Caco-2 (cell line): ENCODE measurements at regions not wholly inside any gene's neighbourhood (a gene's known extent, or its start where the extent isn't known, plus 50 kb on each side); places are given as distances from the start of the nearest gene placed in this dataset.
"Not testable (repeated sequence)": the region's sequence is repeated elsewhere in the genome, so short reads cannot be mapped to it uniquely, and the experiment has no call there.

Source experiments
- BruUV-seq: library from RNA; stranded (reverse); fragments of 400-500 nt; replicated peaks from 2 replicates; lab custom pipeline; 2021; lab: Mats Ljungman, UMichigan
- CTCF ChIA-PET: fragments of 300-600 bp; sonication (Branson Sonifier 250); formaldehyde crosslinking; loops from one replicate; lab custom pipeline; 2022; ENCODE audit warnings: antibody characterized with exemption; lab: Charles Lee
- POLR2A ChIA-PET: fragments of 300-600 bp; sonication (Branson Sonifier 250); formaldehyde crosslinking; loops from one replicate; lab custom pipeline; 2022; ENCODE audit warnings: antibody characterized with exemption; lab: Charles Lee
- DNase-seq, 2 experiments: peaks; one replicate each; pipeline versions ENCODE4 v3.0.0 to v3.0.0-alpha.2; 2020 to 2022
- H3K27me3 ChIP-seq: replicated peaks from 2 replicates; pipeline ENCODE4 v1.6.0; 2011; ENCODE audit warnings: low read length; ENCODE audit not compliant: control insufficient read depth, insufficient read depth
- H3K36me3 ChIP-seq: 2 replicates; pipeline ENCODE4 v1.5.1; 2011; ENCODE audit warnings: low read length; ENCODE audit not compliant: control insufficient read depth, insufficient read depth
- H3K4me1 ChIP-seq: fragments of 250-450 bp; sonication (Bioruptor Pico); 2 replicates; pipeline ENCODE4 v1.5.1; 2020; ENCODE audit warnings: mild to moderate bottlenecking
- H3K4me3 ChIP-seq: 2 replicates; pipeline ENCODE4 v1.5.1; 2011; ENCODE audit warnings: low read depth, mild to moderate bottlenecking, control low read depth, low read length
- H3K9me3 ChIP-seq: fragments of 250-450 bp; sonication (Bioruptor Pico); 2 replicates; pipeline ENCODE4 v1.5.1; 2020; ENCODE audit warnings: mild to moderate bottlenecking, moderate library complexity
- H3K27ac Mint-ChIP-seq: one replicate; pipeline ENCODE4 v1.8.0; 2022; ENCODE audit warnings: mixed read lengths; ENCODE audit not compliant: unreplicated experiment
- H3K27me3 Mint-ChIP-seq: one replicate; pipeline ENCODE4 v1.8.0; 2022; ENCODE audit warnings: mixed read lengths; ENCODE audit not compliant: insufficient read depth, unreplicated experiment
- H3K36me3 Mint-ChIP-seq: one replicate; pipeline ENCODE4 v1.8.0; 2022; ENCODE audit warnings: mild to moderate bottlenecking, mixed read lengths; ENCODE audit not compliant: insufficient read depth, unreplicated experiment
- H3K4me1 Mint-ChIP-seq: one replicate; pipeline ENCODE4 v1.8.0; 2022; ENCODE audit warnings: low read depth, mixed read lengths; ENCODE audit not compliant: unreplicated experiment
- H3K4me3 Mint-ChIP-seq: one replicate; pipeline ENCODE4 v1.8.0; 2022; ENCODE audit warnings: mild to moderate bottlenecking, moderate library complexity, mixed read lengths; ENCODE audit not compliant: unreplicated experiment
- H3K9me3 Mint-ChIP-seq: one replicate; pipeline ENCODE4 v1.8.0; 2022; ENCODE audit warnings: mixed read lengths; ENCODE audit not compliant: unreplicated experiment
- intact Hi-C: fragments of 100-400 bp; cut with micrococcal nuclease; formaldehyde crosslinking; loops from one replicate; pipeline ENCODE4 v1.10.0; 2022; ENCODE audit not compliant: unreplicated experiment
- TF ChIP-seq, protein P1 (sequence below), 2 experiments: fragments of 200-600 bp in 1 of 2; IDR thresholded peaks; 1 replicate in 1 of 2; 2 replicates in 1 of 2; pipeline versions ENCODE4 v1.5.1 to v1.8.0; 2011 to 2022; ENCODE audit warnings: antibody characterized with exemption in 1 of 2, control low read depth in 1 of 2, inconsistent platforms in 1 of 2, low read depth in 1 of 2, low read length in 1 of 2, mild to moderate bottlenecking in 1 of 2, moderate library complexity in 1 of 2; ENCODE audit not compliant: insufficient read depth in 1 of 2, severe bottlenecking in 1 of 2, unreplicated experiment in 1 of 2

DNA sequence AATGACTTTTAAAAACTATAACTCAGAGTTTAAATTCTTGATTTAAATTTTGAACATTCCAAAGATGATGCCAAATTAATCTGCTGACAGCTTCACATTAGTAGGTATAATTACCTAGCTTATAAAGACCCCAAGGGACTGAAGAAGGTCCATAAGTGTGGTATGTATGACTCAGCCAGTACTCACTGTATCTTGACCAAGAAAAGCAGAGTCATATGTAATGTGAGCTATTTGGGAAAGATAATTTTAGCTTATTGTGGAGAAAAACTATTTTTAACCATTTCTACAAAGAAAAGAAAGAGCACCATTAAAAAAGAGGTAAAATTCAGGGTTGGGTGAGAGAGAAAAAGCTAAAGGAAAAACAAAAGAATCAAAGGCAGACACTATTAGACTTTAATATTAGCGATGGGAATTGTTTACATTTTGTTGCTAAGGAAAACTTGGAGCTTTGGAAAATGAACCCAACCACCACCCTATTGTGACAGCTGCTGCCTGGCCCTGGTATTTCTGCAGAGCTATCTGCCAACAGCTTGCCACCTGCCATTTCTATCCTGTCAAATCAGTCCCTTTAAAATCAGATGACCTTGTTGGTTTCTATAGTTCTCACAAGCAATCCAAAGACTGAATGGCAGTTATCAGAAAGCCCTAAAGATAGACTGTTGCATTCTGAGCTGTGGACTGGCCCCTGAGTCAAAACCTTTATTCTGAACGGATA is 697.7 kb downstream of the CDY1 start:
- H3K9me3 Mint-ChIP-seq, H3K9me3 ChIP-seq, POLR2A ChIA-PET, H3K36me3 ChIP-seq, BruUV-seq, H3K4me3 ChIP-seq, H3K27ac Mint-ChIP-seq, H3K27me3 ChIP-seq, H3K4me1 Mint-ChIP-seq, intact Hi-C loops, DNase-seq, H3K4me1 ChIP-seq, CTCF ChIA-PET, H3K4me3 Mint-ChIP-seq, H3K36me3 Mint-ChIP-seq, H3K27me3 Mint-ChIP-seq: not testable (repeated sequence)

DNA sequence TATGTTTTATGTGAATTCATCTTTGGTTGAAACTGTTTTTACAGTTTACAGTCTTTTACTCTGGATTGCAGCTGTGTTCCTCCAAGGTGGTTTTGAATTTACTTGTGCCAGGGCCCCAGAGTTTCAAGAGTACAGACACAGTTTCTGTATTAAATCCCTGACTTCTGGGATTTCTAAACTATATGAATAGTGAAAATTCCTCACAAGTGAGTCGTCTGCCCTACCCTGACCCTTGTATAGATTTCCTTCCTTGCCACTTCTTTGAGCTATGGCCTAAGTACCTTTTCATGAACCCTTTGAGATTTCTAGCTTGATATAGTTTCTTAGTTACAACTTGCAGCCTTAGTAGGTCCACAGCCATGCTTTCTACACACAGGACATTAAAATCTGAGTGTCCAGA is 700.8 kb downstream of the CDY1 start:
- CTCF ChIA-PET, H3K36me3 ChIP-seq, intact Hi-C loops, POLR2A ChIA-PET, DNase-seq, H3K9me3 ChIP-seq, BruUV-seq, H3K27ac Mint-ChIP-seq, H3K36me3 Mint-ChIP-seq, H3K4me1 ChIP-seq, H3K4me3 Mint-ChIP-seq, H3K9me3 Mint-ChIP-seq, H3K4me3 ChIP-seq, H3K4me1 Mint-ChIP-seq, H3K27me3 Mint-ChIP-seq, H3K27me3 ChIP-seq: not testable (repeated sequence)

DNA sequence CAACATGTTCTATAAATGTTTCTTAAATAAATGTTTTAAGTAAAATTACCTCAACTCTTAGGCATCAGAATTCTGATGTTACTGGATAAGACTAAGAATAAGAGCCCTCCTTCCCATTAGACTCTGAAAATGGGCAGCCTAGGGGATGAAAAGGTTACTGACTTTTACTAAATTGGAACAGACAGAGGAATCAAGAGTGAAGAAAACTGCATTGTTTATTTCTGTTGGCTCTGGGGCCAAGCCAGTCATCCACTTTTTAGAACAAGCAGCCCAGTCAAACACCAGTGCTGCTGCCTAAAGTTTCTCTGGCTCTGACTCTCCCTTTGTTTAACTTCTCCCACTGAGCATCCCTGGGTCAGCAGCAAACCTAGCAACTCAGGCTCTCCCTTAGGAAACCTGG is 731.0 kb downstream of the CDY1 start:
- H3K4me3 ChIP-seq, BruUV-seq, H3K4me3 Mint-ChIP-seq, CTCF ChIA-PET, intact Hi-C loops, H3K27ac Mint-ChIP-seq, H3K36me3 ChIP-seq, H3K9me3 ChIP-seq, H3K4me1 Mint-ChIP-seq, H3K4me1 ChIP-seq, H3K27me3 ChIP-seq, H3K27me3 Mint-ChIP-seq, POLR2A ChIA-PET, DNase-seq, H3K9me3 Mint-ChIP-seq, H3K36me3 Mint-ChIP-seq: not testable (repeated sequence)

DNA sequence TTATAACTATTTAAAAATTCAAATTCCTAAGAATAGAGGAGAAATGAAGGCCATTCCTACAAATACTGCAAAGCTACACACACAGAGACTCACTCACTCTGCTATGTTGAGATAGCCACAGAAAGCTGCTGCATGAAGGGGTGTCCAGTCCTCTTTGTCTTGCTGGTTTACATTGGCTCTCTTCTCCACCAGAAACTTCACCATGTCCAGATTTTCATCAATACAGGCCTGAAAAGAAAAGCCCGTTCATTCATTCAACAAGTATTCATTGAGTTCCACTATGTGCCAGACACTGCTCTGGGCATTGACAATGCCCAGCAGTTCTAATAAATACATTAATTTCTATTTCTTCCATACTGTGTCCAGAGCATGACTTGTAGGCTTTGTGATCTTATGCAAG is 732.3 kb downstream of the CDY1 start:
- intact Hi-C loops, result no loop called here
- H3K4me3 ChIP-seq, result no peak overlapping the region
- Mint-ChIP-seq H3K4me3 (no peak overlapping the region), H3K27ac (no peak overlapping the region), H3K4me1 (no peaks in the 10 kb centered on the region), H3K27me3 (no peaks in the 10 kb centered on the region), H3K9me3 (no peaks in the 10 kb centered on the region), H3K36me3 (no peaks in the 10 kb centered on the region)
- no peaks in the 10 kb centered on the region for H3K27me3 ChIP-seq
- H3K36me3 ChIP-seq, result no peaks in the 10 kb centered on the region
- ChIA-PET POLR2A (no interaction called here), CTCF (no interaction called here)
- H3K4me1 ChIP-seq, result no peaks in the 10 kb centered on the region
- no TSS peak for BruUV-seq
- DNase-seq, result no peak
- H3K9me3 ChIP-seq, result no peaks in the 10 kb centered on the region
- TF ChIP-seq, protein P1, sequence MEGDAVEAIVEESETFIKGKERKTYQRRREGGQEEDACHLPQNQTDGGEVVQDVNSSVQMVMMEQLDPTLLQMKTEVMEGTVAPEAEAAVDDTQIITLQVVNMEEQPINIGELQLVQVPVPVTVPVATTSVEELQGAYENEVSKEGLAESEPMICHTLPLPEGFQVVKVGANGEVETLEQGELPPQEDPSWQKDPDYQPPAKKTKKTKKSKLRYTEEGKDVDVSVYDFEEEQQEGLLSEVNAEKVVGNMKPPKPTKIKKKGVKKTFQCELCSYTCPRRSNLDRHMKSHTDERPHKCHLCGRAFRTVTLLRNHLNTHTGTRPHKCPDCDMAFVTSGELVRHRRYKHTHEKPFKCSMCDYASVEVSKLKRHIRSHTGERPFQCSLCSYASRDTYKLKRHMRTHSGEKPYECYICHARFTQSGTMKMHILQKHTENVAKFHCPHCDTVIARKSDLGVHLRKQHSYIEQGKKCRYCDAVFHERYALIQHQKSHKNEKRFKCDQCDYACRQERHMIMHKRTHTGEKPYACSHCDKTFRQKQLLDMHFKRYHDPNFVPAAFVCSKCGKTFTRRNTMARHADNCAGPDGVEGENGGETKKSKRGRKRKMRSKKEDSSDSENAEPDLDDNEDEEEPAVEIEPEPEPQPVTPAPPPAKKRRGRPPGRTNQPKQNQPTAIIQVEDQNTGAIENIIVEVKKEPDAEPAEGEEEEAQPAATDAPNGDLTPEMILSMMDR (IDR thresholded peaks at IDR 0.05; ENCODE audit: insufficient read depth in 1 of 2, low read depth in 1 of 2, low read length in 1 of 2, severe bottlenecking in 1 of 2, unreplicated experiment in 1 of 2), result no peak

DNA sequence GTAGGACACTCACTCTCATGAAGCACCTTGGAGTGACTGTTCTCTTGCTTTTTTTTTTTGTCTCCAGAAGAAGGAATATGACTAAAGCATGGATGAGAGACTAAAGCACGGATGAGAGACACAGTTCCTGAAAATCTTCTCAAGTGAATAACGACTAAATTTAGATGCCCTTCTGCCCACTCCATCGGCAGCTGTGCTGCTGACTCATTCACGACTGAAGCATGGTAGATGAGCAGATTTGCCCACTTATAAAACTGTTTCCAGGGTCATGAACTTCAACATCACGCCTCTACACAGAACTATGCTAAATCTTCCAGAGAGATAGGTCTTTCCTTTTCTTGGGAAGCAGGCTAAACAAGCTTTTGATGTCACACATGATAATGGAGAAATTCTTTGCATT is 738.0 kb downstream of the CDY1 start:
- H3K9me3 Mint-ChIP-seq, intact Hi-C loops, CTCF ChIA-PET, DNase-seq, H3K27me3 ChIP-seq, H3K4me3 Mint-ChIP-seq, H3K36me3 ChIP-seq, H3K36me3 Mint-ChIP-seq, H3K27ac Mint-ChIP-seq, H3K9me3 ChIP-seq, H3K27me3 Mint-ChIP-seq, H3K4me1 ChIP-seq, H3K4me3 ChIP-seq, BruUV-seq, POLR2A ChIA-PET, H3K4me1 Mint-ChIP-seq: not testable (repeated sequence)

DNA sequence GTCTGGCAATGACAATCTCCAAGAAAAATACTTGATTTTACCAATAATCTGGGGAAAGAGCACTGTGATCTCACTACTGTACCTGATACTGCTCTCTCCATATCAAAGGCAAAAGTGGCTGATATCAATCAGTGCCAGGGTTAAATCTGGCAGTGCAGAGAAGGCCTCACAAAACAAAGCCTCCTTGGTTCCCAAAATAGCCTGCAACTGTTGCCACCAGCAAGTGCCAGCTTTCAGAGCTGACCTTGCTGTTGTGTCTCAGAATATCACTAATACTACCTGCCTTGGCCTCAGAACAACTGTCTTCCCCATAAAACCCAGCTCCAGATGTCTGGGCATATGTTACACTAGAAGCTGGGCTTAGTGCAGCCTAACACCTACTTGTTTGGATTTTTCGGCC is 738.6 kb downstream of the CDY1 start:
- intact Hi-C loops, H3K27me3 Mint-ChIP-seq, H3K4me3 ChIP-seq, H3K27me3 ChIP-seq, H3K9me3 ChIP-seq, H3K4me3 Mint-ChIP-seq, H3K4me1 Mint-ChIP-seq, H3K36me3 Mint-ChIP-seq, CTCF ChIA-PET, POLR2A ChIA-PET, H3K9me3 Mint-ChIP-seq, H3K36me3 ChIP-seq, H3K4me1 ChIP-seq, BruUV-seq, H3K27ac Mint-ChIP-seq, DNase-seq: not testable (repeated sequence)
